GM08714 (cell line): ENCODE measurements at regions not wholly inside any gene's neighbourhood (a gene's known extent, or its start where the extent isn't known, plus 50 kb on each side); places are given as distances from the start of the nearest gene placed in this dataset.

ENCODE experiments used
- H3K4me3 ChIP-seq: fragments of 200-500 bp; sonication (Bioruptor generic); 2 replicates; pipeline ENCODE4 v1.5.1; 2014; ENCODE audit warnings: mild to moderate bottlenecking, low read length, inconsistent platforms
- ZNF274 ChIP-seq: IDR thresholded peaks from 2 replicates; pipeline ENCODE4 v1.6.1; 2012; ENCODE audit warnings: mild to moderate bottlenecking, low read depth, low read length

- TF ChIP-seq ZNF274: no peak
These were observed 76.7 kb upstream of the SLC38A2 start for GRCh38 chr12:46449316-46449715.

GRCh38 chr12:46446645-46447044 lies 74.1 kb upstream of the SLC38A2 start:
- H3K4me3 ChIP-seq: no peak overlapping the region
- TF ChIP-seq ZNF274: no peak

More at GRCh38 chr12:46449316-46449715, 76.7 kb upstream of the SLC38A2 start:
- H3K4me3 ChIP-seq: no peak overlapping the region

- H3K4me3 ChIP-seq: no peak overlapping the region
- TF ChIP-seq ZNF274: no peak
These were observed 73.1 kb upstream of the SLC38A2 start for GRCh38 chr12:46445551-46446235.

GRCh38 chr12:46445093-46445492 lies 72.5 kb upstream of the SLC38A2 start:
- H3K4me3 ChIP-seq: no peak overlapping the region
- no peak for TF ChIP-seq ZNF274

- no peak for TF ChIP-seq ZNF274
- H3K4me3 ChIP-seq: no peak overlapping the region
These were observed 71.2 kb upstream of the SLC38A2 start for GRCh38 chr12:46443594-46444263.

GRCh38 chr12:46442738-46443137 lies 70.2 kb upstream of the SLC38A2 start:
- TF ChIP-seq ZNF274: no peak
- no peak overlapping the region for H3K4me3 ChIP-seq

GRCh38 chr12:46442239-46442638 lies 69.7 kb upstream of the SLC38A2 start:
- TF ChIP-seq ZNF274: no peak
- no peak overlapping the region for H3K4me3 ChIP-seq

- H3K4me3 ChIP-seq: no peak overlapping the region
- no peak for TF ChIP-seq ZNF274
These were observed 67.4 kb upstream of the SLC38A2 start for GRCh38 chr12:46439793-46440511.

GRCh38 chr12:46438719-46439319 lies 66.2 kb upstream of the SLC38A2 start:
- no peak overlapping the region for H3K4me3 ChIP-seq
- no peak for TF ChIP-seq ZNF274

- H3K4me3 ChIP-seq: no peak overlapping the region
- TF ChIP-seq ZNF274: no peak
These were observed 65.7 kb upstream of the SLC38A2 start for GRCh38 chr12:46438256-46438655.

- H3K4me3 ChIP-seq: no peak overlapping the region
- no peak for TF ChIP-seq ZNF274
These were observed 64.9 kb upstream of the SLC38A2 start for GRCh38 chr12:46437469-46437868.

GRCh38 chr12:46436747-46437146 lies 64.2 kb upstream of the SLC38A2 start:
- TF ChIP-seq ZNF274: no peak
- H3K4me3 ChIP-seq: no peak overlapping the region

- no peak overlapping the region for H3K4me3 ChIP-seq
- no peak for TF ChIP-seq ZNF274
These were observed 63.1 kb upstream of the SLC38A2 start for GRCh38 chr12:46435625-46436024.

GRCh38 chr12:46435029-46435428 lies 62.5 kb upstream of the SLC38A2 start:
- no peak overlapping the region for H3K4me3 ChIP-seq
- TF ChIP-seq ZNF274: no peak

- H3K4me3 ChIP-seq: no peak overlapping the region
- TF ChIP-seq ZNF274: no peak
These were observed 61.3 kb upstream of the SLC38A2 start for GRCh38 chr12:46433829-46434228.

- H3K4me3 ChIP-seq: no peak overlapping the region
- TF ChIP-seq ZNF274: no peak
These were observed 59.8 kb upstream of the SLC38A2 start for GRCh38 chr12:46432325-46432724.
